Naive thymus-derived CD8-positive, alpha-beta T cell (primary cell): ENCODE measurements at regions not wholly inside any gene's neighbourhood (a gene's known extent, or its start where the extent isn't known, plus 50 kb on each side); places are given as distances from the start of the nearest gene placed in this dataset.

ENCODE experiments used
- ATAC-seq, 2 donors: fragments of 150-1000 bp; cut with Tn5 transposase in 1 of 2; sonication (Bioruptor Pico), chemical (Tn5 transposase) in 1 of 2; 1 replicate in 1 of 2; 2 replicates in 1 of 2; pipeline ENCODE4 v1.10.0; 2021; ENCODE audit warnings: mild to moderate bottlenecking in 2 of 2, moderate library complexity in 2 of 2
- POLR2A ChIA-PET: fragments of 350-600 bp; sonication (Branson Sonifier 250); formaldehyde crosslinking; loops from one replicate; lab custom pipeline; 2021; ENCODE audit warnings: antibody characterized with exemption; lab: Charles Lee
- DNase-seq, 10 donors: peaks; one replicate each; pipeline versions ENCODE4 v3.0.0 to v3.0.0-alpha.2; 2020 to 2022
- H3K27ac Mint-ChIP-seq, 10 donors: one replicate each; pipeline ENCODE4 v1.8.0; 2020 to 2022; ENCODE audit warnings: mild to moderate bottlenecking in 10 of 10, mixed read lengths in 10 of 10, moderate library complexity in 4 of 10, inconsistent platforms in 1 of 10
- H3K27me3 Mint-ChIP-seq, 5 donors: one replicate each; pipeline ENCODE4 v1.8.0; 2021 to 2022; ENCODE audit warnings: mixed read lengths in 5 of 5
- H3K36me3 Mint-ChIP-seq, 3 donors: one replicate each; pipeline ENCODE4 v1.8.0; 2020 to 2022; ENCODE audit warnings: mixed read lengths in 3 of 3, mild to moderate bottlenecking in 2 of 3, inconsistent platforms in 1 of 3
- H3K4me1 Mint-ChIP-seq, 4 donors: one replicate each; pipeline ENCODE4 v1.8.0; 2021 to 2022; ENCODE audit warnings: mixed read lengths in 4 of 4
- H3K4me3 Mint-ChIP-seq, 10 donors: one replicate each; pipeline ENCODE4 v1.8.0; 2020 to 2022; ENCODE audit warnings: mild to moderate bottlenecking in 10 of 10, mixed read lengths in 10 of 10, moderate library complexity in 6 of 10, inconsistent platforms in 1 of 10
- H3K9me3 Mint-ChIP-seq, 9 donors: one replicate each; pipeline ENCODE4 v1.8.0; 2020 to 2022; ENCODE audit warnings: mixed read lengths in 9 of 9, mild to moderate bottlenecking in 3 of 9, inconsistent platforms in 1 of 9, moderate library complexity in 1 of 9

GRCh38 chr20:7359739-7360138 lies 580.5 kb downstream of the HAO1 start:
- Mint-ChIP-seq H3K27ac (no peak overlapping the region), H3K4me3 (no peak overlapping the region), H3K36me3 (peaks cover 0 to 5% (median 0%) of the 10 kb centered on the region in 3 donors), H3K9me3 (peaks cover 0 to 14% (median 3%) of the 10 kb centered on the region in 9 donors), H3K4me1 (no peaks in the 10 kb centered on the region), H3K27me3 (peaks cover 0 to 10% (median 0%) of the 10 kb centered on the region in 5 donors)
- DNase-seq (no peak), ATAC-seq (no peak)
- POLR2A ChIA-PET: no interaction called here

DNA sequence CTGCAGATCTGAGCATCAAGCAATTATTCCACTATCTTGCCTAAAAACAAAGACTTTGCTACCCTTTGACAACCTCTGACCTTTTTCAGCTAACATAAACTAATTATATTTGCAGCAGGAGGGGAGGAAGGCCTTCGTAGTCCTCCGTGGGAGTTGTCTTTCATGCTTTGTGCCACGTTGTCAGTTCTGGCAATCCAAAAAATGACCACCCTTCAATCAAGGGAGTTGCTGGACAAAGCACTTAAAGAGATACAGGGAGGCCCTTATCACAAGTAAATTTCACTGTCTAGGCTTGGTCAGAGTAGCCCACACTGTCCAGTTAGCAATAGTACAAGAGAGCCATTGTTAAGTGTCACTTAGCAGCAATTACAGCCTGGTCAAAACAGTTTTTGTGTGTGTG lies 578.9 kb downstream of the HAO1 start:
- Mint-ChIP-seq H3K27ac (no peak overlapping the region), H3K36me3 (peaks cover 0 to 5% (median 0%) of the 10 kb centered on the region in 3 donors), H3K27me3 (peaks cover 0 to 10% (median 0%) of the 10 kb centered on the region in 5 donors), H3K4me1 (no peaks in the 10 kb centered on the region), H3K4me3 (no peak overlapping the region), H3K9me3 (peaks cover 0 to 22% (median 3%) of the 10 kb centered on the region in 9 donors)
- DNase-seq (no peak), ATAC-seq (no peak)
- POLR2A ChIA-PET: no interaction called here

DNA sequence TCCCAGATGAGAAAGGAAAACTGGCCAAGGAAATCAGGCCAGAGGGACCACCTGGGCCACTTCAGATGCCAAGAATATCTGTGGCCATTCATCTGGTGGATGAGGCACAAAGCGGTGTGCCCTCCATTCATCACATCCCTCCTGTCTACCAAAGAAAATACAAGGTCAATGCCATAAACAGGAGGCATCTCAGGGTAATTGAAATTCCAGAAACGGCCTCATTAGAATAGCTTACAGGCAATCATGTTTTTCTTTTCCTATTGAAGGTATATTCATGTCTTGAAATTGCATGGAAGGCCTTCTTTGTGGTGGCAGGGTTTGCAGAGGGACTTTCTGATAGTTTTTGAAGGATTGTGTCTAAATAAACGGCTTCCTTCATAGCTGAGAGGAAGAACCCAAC lies 578.3 kb downstream of the HAO1 start:
- H3K4me1 Mint-ChIP-seq: no peaks in the 10 kb centered on the region
- DNase-seq: no peak
- H3K27ac Mint-ChIP-seq: no peak overlapping the region
- peaks cover 0 to 5% (median 0%) of the 10 kb centered on the region in 3 donors for H3K36me3 Mint-ChIP-seq
- peaks cover 0 to 23% (median 3%) of the 10 kb centered on the region in 9 donors for H3K9me3 Mint-ChIP-seq
- no peak for ATAC-seq
- no peak overlapping the region for H3K4me3 Mint-ChIP-seq
- POLR2A ChIA-PET: no interaction called here
- peaks cover 0 to 10% (median 0%) of the 10 kb centered on the region in 5 donors for H3K27me3 Mint-ChIP-seq

GRCh38 chr20:7362601-7363000 lies 577.7 kb downstream of the HAO1 start:
- POLR2A ChIA-PET: no interaction called here
- Mint-ChIP-seq H3K9me3 (peaks cover 0 to 23% (median 3%) of the 10 kb centered on the region in 9 donors), H3K27me3 (peaks cover 0 to 10% (median 0%) of the 10 kb centered on the region in 5 donors), H3K4me3 (no peak overlapping the region), H3K36me3 (peaks cover 0 to 5% (median 0%) of the 10 kb centered on the region in 3 donors), H3K4me1 (no peaks in the 10 kb centered on the region), H3K27ac (no peak overlapping the region)
- no peak for DNase-seq
- ATAC-seq: no peak

DNA sequence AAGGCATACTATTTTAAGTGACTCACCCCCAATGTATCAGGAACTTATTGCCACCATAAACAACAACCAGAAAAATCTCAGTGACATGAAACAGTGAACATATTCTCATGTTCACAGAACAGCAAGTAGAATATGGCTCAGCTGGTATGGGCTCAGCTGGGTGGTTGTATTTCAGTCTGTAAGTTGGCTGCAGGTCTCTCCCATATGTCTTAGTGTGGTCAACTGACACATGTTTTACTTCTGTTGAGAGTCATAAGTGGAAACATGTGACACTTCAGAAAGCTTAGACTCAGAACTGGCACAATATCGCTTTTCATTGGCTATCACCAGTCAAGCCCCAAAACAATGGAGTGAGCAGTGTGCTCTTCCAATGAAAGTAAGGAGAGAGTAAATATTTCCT lies 574.1 kb downstream of the HAO1 start:
- Mint-ChIP-seq H3K4me1 (no peaks in the 10 kb centered on the region), H3K4me3 (no peak overlapping the region), H3K27ac (no peak overlapping the region), H3K36me3 (peaks cover 0 to 5% (median 0%) of the 10 kb centered on the region in 3 donors), H3K27me3 (peaks cover 0 to 10% (median 0%) of the 10 kb centered on the region in 5 donors), H3K9me3 (peaks cover 0 to 20% (median 3%) of the 10 kb centered on the region in 9 donors)
- no peak for DNase-seq
- POLR2A ChIA-PET: no interaction called here
- ATAC-seq: no peak

DNA sequence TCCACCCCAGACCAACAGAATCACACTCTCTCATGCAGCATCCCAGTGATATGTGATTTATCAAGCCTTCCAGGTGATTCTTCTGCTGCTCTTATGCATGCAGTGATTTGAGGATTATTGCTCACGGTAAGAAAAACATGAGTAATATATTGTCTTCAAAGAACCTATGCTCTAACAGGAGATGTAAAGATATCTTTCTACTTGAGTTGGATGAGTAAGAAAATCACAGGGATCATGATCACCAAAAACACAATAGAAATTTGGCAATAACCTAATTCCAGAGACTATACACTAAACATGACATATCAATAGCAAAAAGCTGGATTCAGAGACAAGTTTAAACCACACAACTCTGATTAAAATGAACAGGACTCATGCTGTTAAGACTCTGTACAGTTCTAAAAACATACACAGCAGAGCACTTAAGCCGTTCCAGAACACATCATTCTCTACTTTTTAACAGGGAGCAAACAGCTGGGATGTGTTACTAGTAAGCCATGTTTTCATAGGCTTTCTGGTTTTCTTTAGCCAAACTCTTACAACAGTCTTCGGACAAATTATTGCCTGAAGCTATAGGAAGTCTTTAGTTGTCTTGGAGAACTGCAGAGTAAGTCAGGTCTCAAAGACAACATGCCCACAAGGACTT lies 568.6 kb downstream of the HAO1 start:
- ATAC-seq (no peak), DNase-seq (no peak)
- Mint-ChIP-seq H3K4me1 (no peaks in the 10 kb centered on the region), H3K9me3 (peaks cover 0 to 2% (median 0%) of the 10 kb centered on the region in 9 donors), H3K4me3 (no peak overlapping the region), H3K27me3 (no peaks in the 10 kb centered on the region), H3K27ac (no peak overlapping the region), H3K36me3 (no peaks in the 10 kb centered on the region)
- POLR2A ChIA-PET: no interaction called here

DNA sequence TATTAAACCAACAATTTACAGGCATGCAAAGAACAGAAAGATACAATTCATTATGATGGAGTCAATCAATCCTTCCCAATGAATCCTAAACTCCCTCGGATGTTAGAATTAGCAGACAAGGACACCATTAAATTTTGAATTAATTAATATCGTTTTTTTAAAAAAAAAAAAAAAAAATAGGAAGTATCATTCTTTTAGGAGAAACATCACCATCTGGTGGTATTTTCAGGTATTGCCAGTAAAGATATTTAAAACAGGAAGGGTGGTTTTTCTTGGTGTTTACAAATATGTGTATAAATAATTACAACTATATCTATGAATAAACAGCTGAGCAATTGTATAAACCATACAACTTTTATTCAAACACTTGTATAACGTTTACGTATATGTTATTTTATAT lies 564.4 kb downstream of the HAO1 start:
- ATAC-seq (no peak), DNase-seq (no peak)
- H3K36me3 Mint-ChIP-seq: no peaks in the 10 kb centered on the region
- H3K4me3 Mint-ChIP-seq: no peak overlapping the region
- peaks cover 0 to 2% (median 0%) of the 10 kb centered on the region in 9 donors for H3K9me3 Mint-ChIP-seq
- H3K27ac Mint-ChIP-seq: no peak overlapping the region
- no peaks in the 10 kb centered on the region for H3K4me1 Mint-ChIP-seq
- POLR2A ChIA-PET: no interaction called here
- no peaks in the 10 kb centered on the region for H3K27me3 Mint-ChIP-seq

DNA sequence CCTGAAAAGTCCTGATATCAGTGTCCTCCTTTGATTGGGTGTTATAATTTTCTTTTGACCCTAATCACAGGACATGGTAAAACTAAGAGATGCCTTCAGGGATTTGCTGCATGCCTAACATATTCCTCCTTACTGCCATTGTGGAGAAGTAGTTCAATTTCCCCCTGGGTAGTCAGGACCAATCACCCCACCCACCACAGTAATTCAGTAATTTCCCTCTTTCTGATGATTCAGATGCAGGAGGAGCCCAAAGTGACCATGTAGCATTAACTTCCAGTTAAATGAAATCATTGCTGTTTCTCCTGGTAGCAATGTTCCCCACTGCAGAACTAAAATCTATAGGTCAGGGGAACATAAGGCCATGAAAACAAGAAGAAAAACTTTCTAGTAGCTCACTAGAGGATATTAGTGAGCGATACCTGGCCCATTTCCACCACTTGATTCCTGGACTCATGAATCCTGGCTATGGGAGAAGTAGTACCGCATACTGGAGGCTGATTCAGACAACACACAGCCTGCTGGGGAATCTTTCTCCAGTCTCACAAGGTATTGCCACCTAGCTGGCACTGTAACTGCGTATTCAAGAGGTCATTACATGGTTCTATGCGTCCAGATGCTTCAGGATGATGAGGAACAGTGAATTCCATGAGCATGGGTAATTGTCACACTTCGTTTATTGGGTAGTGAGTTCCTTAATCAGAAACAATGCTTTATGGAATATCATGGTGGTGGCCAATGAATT lies 561.2 kb downstream of the HAO1 start:
- no peak overlapping the region for H3K4me3 Mint-ChIP-seq
- no peaks in the 10 kb centered on the region for H3K4me1 Mint-ChIP-seq
- no peaks in the 10 kb centered on the region for H3K27me3 Mint-ChIP-seq
- POLR2A ChIA-PET: no interaction called here
- ATAC-seq (no peak), DNase-seq (no peak)
- H3K36me3 Mint-ChIP-seq: no peaks in the 10 kb centered on the region
- peaks cover 0 to 4% (median 0%) of the 10 kb centered on the region in 9 donors for H3K9me3 Mint-ChIP-seq
- H3K27ac Mint-ChIP-seq: no peak overlapping the region

DNA sequence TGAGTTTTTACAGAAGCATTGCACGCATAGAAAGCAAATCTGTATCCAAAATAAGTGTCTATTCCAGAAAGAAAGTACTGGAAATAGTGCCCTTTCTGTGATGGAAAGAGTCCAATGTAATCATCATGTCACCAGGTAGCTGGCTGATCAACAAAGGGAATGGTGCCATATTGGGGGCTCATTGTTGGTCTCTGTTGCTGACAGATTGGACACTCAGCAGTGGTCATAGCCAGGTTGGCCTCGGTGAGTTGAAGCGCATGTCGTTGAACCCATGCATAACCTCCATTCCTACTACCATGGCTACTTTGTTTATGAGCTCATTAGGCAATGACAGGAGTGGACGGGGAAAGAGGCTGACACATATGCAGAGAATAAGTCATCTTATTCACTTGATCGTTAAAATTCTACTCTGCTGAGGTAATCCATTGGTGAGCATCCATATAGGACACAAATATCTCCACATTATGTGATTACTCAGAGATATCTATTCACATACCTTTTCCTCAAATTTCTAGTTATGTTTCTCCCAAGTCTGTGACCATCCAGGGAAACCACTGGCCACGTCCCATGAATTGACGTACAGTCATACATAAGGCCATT lies 560.5 kb downstream of the HAO1 start:
- Mint-ChIP-seq H3K27me3 (no peaks in the 10 kb centered on the region), H3K4me3 (no peak overlapping the region), H3K9me3 (peaks cover 0 to 7% (median 0%) of the 10 kb centered on the region in 9 donors), H3K4me1 (no peaks in the 10 kb centered on the region), H3K27ac (no peak overlapping the region), H3K36me3 (no peaks in the 10 kb centered on the region)
- ATAC-seq: no peak
- no peak for DNase-seq
- POLR2A ChIA-PET: no interaction called here

DNA sequence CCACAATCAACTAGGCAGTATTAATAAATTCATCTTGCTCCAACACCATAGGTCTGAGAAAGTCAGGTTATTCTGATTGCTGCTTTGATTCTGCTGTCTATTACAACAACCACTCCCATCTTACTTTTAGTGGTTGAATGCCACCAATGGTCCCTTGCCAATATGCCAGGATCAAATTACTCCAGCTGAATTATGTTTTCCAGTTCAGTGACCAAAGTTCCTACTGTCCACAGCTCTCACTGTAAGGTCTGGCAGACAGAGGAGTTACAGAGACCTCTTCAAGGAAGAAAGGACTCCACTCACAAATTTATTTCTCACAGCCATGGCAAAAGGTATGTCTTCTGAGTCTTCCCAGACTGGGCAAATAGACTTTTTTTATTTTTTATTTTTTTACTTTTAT lies 557.0 kb downstream of the HAO1 start:
- ATAC-seq: no peak
- no peak for DNase-seq
- POLR2A ChIA-PET: no interaction called here
- Mint-ChIP-seq H3K36me3 (peaks cover 0 to 1% (median 0%) of the 10 kb centered on the region in 3 donors), H3K27ac (no peak overlapping the region), H3K27me3 (no peaks in the 10 kb centered on the region), H3K9me3 (peaks cover 0 to 7% (median 2%) of the 10 kb centered on the region in 9 donors), H3K4me3 (no peak overlapping the region), H3K4me1 (no peaks in the 10 kb centered on the region)

GRCh38 chr20:7387638-7388193 lies 552.5 kb downstream of the HAO1 start:
- peaks cover 0 to 1% (median 0%) of the 10 kb centered on the region in 3 donors for H3K36me3 Mint-ChIP-seq

DNA sequence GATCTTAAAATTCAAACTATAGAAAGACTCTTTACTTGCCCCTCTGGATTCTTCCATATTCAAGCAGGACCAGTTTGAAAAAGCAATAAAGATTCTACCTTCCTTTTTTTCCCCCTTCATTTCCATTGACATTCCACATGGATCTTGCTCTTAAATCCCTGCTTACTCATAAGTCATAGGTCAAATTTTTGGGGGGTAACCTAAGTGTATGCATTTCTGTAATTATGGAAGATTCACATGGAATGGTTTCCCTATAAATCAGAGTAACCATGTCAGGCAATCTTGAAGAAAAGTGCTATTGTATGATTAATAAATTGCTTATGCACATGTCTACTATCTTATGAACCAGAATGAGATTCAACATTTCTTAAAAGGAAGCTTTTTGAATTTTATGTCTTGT lies 551.0 kb downstream of the HAO1 start:
- H3K4me3 Mint-ChIP-seq: no peak overlapping the region
- no peak for ATAC-seq
- H3K36me3 Mint-ChIP-seq: peaks cover 0 to 1% (median 0%) of the 10 kb centered on the region in 3 donors
- no peaks in the 10 kb centered on the region for H3K27me3 Mint-ChIP-seq
- peaks cover 0 to 7% (median 2%) of the 10 kb centered on the region in 9 donors for H3K9me3 Mint-ChIP-seq
- no peak for DNase-seq
- no peaks in the 10 kb centered on the region for H3K4me1 Mint-ChIP-seq
- POLR2A ChIA-PET: no interaction called here
- H3K27ac Mint-ChIP-seq: no peak overlapping the region

More at GRCh38 chr20:7387638-7388193, 552.5 kb downstream of the HAO1 start:
- no peak for DNase-seq
- Mint-ChIP-seq H3K9me3 (peaks cover 0 to 7% (median 2%) of the 10 kb centered on the region in 9 donors), H3K27me3 (no peaks in the 10 kb centered on the region), H3K27ac (no peak overlapping the region), H3K4me1 (no peaks in the 10 kb centered on the region), H3K4me3 (no peak overlapping the region)
- POLR2A ChIA-PET: no interaction called here
- ATAC-seq: no peak
